Panc1 (cell line): ENCODE measurements at regions not wholly inside any gene's neighbourhood (a gene's known extent, or its start where the extent isn't known, plus 50 kb on each side); places are given as distances from the start of the nearest gene placed in this dataset.

Source experiments
- ATAC-seq: fragments of 200-7000 bp; cut with Tn5 transposase; 2 replicates; pipeline ENCODE4 v1.9.1; 2020; ENCODE audit warnings: mild to moderate bottlenecking, moderate library complexity
- BruUV-seq: library from RNA; stranded (reverse); fragments of 400-500 nt; replicated peaks from 2 replicates; lab custom pipeline; 2021; lab: Mats Ljungman, UMichigan
- CTCF ChIA-PET: fragments of 300-600 bp; sonication (Branson Sonifier 250); formaldehyde crosslinking; loops from one replicate; lab custom pipeline; 2022; ENCODE audit warnings: antibody characterized with exemption; lab: Charles Lee
- POLR2A ChIA-PET: fragments of 300-600 bp; sonication (Branson Sonifier 250); formaldehyde crosslinking; loops from one replicate; lab custom pipeline; 2022; ENCODE audit warnings: antibody characterized with exemption; lab: Charles Lee
- DNase-seq: peaks from one replicate; pipeline ENCODE4 v3.0.0-alpha.2; 2010; ENCODE audit warnings: low read depth, low spot score
- H3K27ac ChIP-seq: 2 replicates; pipeline ENCODE4 v1.5.1; 2011; ENCODE audit warnings: mild to moderate bottlenecking, low read length, inconsistent platforms
- H3K27me3 ChIP-seq: fragments of 200-500 bp; sonication (Bioruptor generic); 2 replicates; pipeline ENCODE4 v1.6.0; 2014; ENCODE audit warnings: low read length, inconsistent platforms; ENCODE audit not compliant: control insufficient read depth, insufficient read depth
- H3K36me3 ChIP-seq: fragments of 200-500 bp; sonication (Bioruptor generic); 2 replicates; pipeline ENCODE4 v1.5.1; 2014; ENCODE audit warnings: inconsistent platforms, mild to moderate bottlenecking, low read length, moderate library complexity; ENCODE audit not compliant: control insufficient read depth, insufficient read depth
- H3K4me1 ChIP-seq: 2 replicates; pipeline ENCODE4 v1.5.1; 2011; ENCODE audit warnings: inconsistent platforms, mild to moderate bottlenecking, low read length, moderate library complexity; ENCODE audit not compliant: control insufficient read depth, insufficient read depth
- H3K4me3 ChIP-seq, 2 experiments: 2 replicates each; pipeline ENCODE4 v1.5.1; 2011 to 2012; ENCODE audit warnings: low read depth in 2 of 2, low read length in 2 of 2, mild to moderate bottlenecking in 2 of 2, inconsistent platforms in 1 of 2, moderate library complexity in 1 of 2
- H3K9me3 ChIP-seq: fragments of 200-500 bp; sonication (Bioruptor generic); 2 replicates; pipeline ENCODE4 v1.5.1; 2014; ENCODE audit warnings: low read depth, mild to moderate bottlenecking, inconsistent platforms, low read length, moderate library complexity; ENCODE audit not compliant: control insufficient read depth, insufficient read depth
- CTCF ChIP-seq: fragments of 450-650 bp; IDR thresholded peaks from 2 replicates; pipeline ENCODE4 v1.5.1; 2017; ENCODE audit warnings: mild to moderate bottlenecking
- POLR2AphosphoS5 ChIP-seq: IDR thresholded peaks from 2 replicates; pipeline ENCODE4 v1.6.1; 2012; ENCODE audit warnings: mild to moderate bottlenecking, low read depth, low read length, moderate library complexity
- REST ChIP-seq, 2 experiments: IDR thresholded peaks; 2 replicates each; pipeline ENCODE4 v1.6.1; 2011 to 2012; ENCODE audit warnings: low read depth in 2 of 2, control low read depth in 1 of 2, low read length in 1 of 2, mild to moderate bottlenecking in 1 of 2, moderate library complexity in 1 of 2; ENCODE audit not compliant: insufficient read depth in 1 of 2
- SIN3A ChIP-seq: IDR thresholded peaks from 2 replicates; pipeline ENCODE4 v1.6.1; 2012; ENCODE audit warnings: low read depth, mild to moderate bottlenecking, low read length, moderate library complexity, borderline replicate concordance; ENCODE audit not compliant: insufficient read depth
- TCF7L2 ChIP-seq: IDR thresholded peaks from 2 replicates; pipeline ENCODE4 v1.6.1; 2011; ENCODE audit warnings: mild to moderate bottlenecking, low read depth, low read length, inconsistent platforms
- in situ Hi-C: cut with HindIII; loops from 2 replicates; pipeline ENCODE4 v1.10.0; 2016; ENCODE audit warnings: low sequenced_read_pairs, low pct_unique_long_range_greater_than_20kb
- intact Hi-C: fragments of 100-400 bp; cut with micrococcal nuclease; formaldehyde crosslinking; loops from one replicate; pipeline ENCODE4 v1.10.0; 2022; ENCODE audit not compliant: unreplicated experiment

GRCh38 chr2:3971652-3972192 is 268.3 kb downstream of the DCDC2C start:
- in situ Hi-C loops (no loop called here), intact Hi-C loops (no loop called here)
- H3K4me3 ChIP-seq: no peak overlapping the region
- ChIA-PET POLR2A (no interaction called here), CTCF (no interaction called here)
- ATAC-seq: no peak
- no TSS peak for BruUV-seq
- TF ChIP-seq CTCF: no peak
- no peak for TF ChIP-seq SIN3A
- TF ChIP-seq POLR2AphosphoS5: no peak
- no peak for TF ChIP-seq REST (IDR thresholded peaks at IDR 0.05; ENCODE audit: insufficient read depth in 1 of 2, low read depth in 2 of 2, low read length in 1 of 2)
- TF ChIP-seq TCF7L2: no peak
- DNase-seq: no peak
- no peaks in the 10 kb centered on the region for H3K9me3 ChIP-seq
- no peaks in the 10 kb centered on the region for H3K4me1 ChIP-seq
- H3K36me3 ChIP-seq: no peaks in the 10 kb centered on the region
- H3K27me3 ChIP-seq: no peaks in the 10 kb centered on the region
- H3K27ac ChIP-seq: no peak overlapping the region

GRCh38 chr2:3972377-3972776 is 269.0 kb downstream of the DCDC2C start:
- ChIA-PET CTCF (no interaction called here), POLR2A (no interaction called here)
- Histone ChIP-seq H3K27me3 (no peaks in the 10 kb centered on the region), H3K9me3 (no peaks in the 10 kb centered on the region), H3K27ac (no peak overlapping the region), H3K36me3 (no peaks in the 10 kb centered on the region), H3K4me3 (no peak overlapping the region), H3K4me1 (no peaks in the 10 kb centered on the region)
- BruUV-seq: no TSS peak
- TF ChIP-seq POLR2AphosphoS5 (no peak), SIN3A (no peak), CTCF (no peak), TCF7L2 (no peak), REST (IDR thresholded peaks at IDR 0.05; ENCODE audit: insufficient read depth in 1 of 2, low read depth in 2 of 2, low read length in 1 of 2) (no peak)
- intact Hi-C loops: no loop called here
- in situ Hi-C loops: no loop called here
- no peak for DNase-seq
- ATAC-seq: no peak
